Neural cell (in vitro differentiated cells): ENCODE measurements at regions not wholly inside any gene's neighbourhood (a gene's known extent, or its start where the extent isn't known, plus 50 kb on each side); places are given as distances from the start of the nearest gene placed in this dataset.

Source experiments
- H2AFZ ChIP-seq: fragments of 200-600, 300-800 bp; sonication (generic), shearing (Covaris generic); 2 replicates; pipeline ENCODE4 v1.6.0; 2014; ENCODE audit warnings: low read depth, mild to moderate bottlenecking, antibody characterized with exemption, low read length, moderate library complexity
- H3F3A ChIP-seq: fragments of 200-600 bp; shearing (Covaris generic); 2 replicates; pipeline ENCODE4 v1.6.1; 2016; ENCODE audit warnings: mild to moderate bottlenecking, moderate library complexity, mixed read lengths, antibody characterized with exemption, low read length; ENCODE audit not compliant: insufficient read depth, poor library complexity, severe bottlenecking
- H3K27ac ChIP-seq: fragments of 200-600, 300-800 bp; sonication (generic), shearing (Covaris generic); 2 replicates; pipeline ENCODE4 v1.5.1; 2014; ENCODE audit warnings: mild to moderate bottlenecking, low read length, moderate library complexity
- H3K27me3 ChIP-seq: fragments of 300-800, 200-600 bp; sonication (generic), shearing (Covaris generic); 2 replicates; pipeline ENCODE4 v1.6.0; 2014; ENCODE audit warnings: mild to moderate bottlenecking, low read depth, low read length, moderate library complexity; ENCODE audit not compliant: insufficient read depth
- H3K36me3 ChIP-seq: fragments of 300-800, 200-600 bp; sonication (generic), shearing (Covaris generic); 2 replicates; pipeline ENCODE4 v1.5.1; 2014; ENCODE audit warnings: mild to moderate bottlenecking, antibody characterized with exemption, low read length, moderate library complexity; ENCODE audit not compliant: insufficient read depth
- H3K4me2 ChIP-seq: fragments of 300-800, 200-600 bp; sonication (generic), shearing (Covaris generic); 2 replicates; pipeline ENCODE4 v1.6.0; 2014; ENCODE audit warnings: mild to moderate bottlenecking, low read length
- H3K4me3 ChIP-seq: fragments of 300-800, 200-600 bp; sonication (generic), shearing (Covaris generic); 2 replicates; pipeline ENCODE4 v1.5.1; 2014; ENCODE audit warnings: mild to moderate bottlenecking, low read length, moderate library complexity
- H3K79me2 ChIP-seq: fragments of 200-600 bp; shearing (Covaris generic); replicated peaks from 2 replicates; pipeline ENCODE4 v1.6.0; 2014; ENCODE audit warnings: mild to moderate bottlenecking, low read length, moderate library complexity; ENCODE audit not compliant: insufficient read depth
- H3K9ac ChIP-seq: fragments of 300-800, 200-600 bp; sonication (generic), shearing (Covaris generic); 2 replicates; pipeline ENCODE4 v1.6.1; 2016; ENCODE audit warnings: mild to moderate bottlenecking, low read length, mixed read lengths
- H3K9me2 ChIP-seq: fragments of 200-600 bp; shearing (Covaris generic); 2 replicates; pipeline ENCODE4 v1.6.1; 2016; ENCODE audit warnings: mild to moderate bottlenecking, low read length, mixed read lengths; ENCODE audit not compliant: insufficient read depth
- H3K9me3 ChIP-seq: fragments of 200-600, 300-800 bp; sonication (generic), shearing (Covaris generic); 2 replicates; pipeline ENCODE4 v1.6.1; 2016; ENCODE audit warnings: mild to moderate bottlenecking, mixed run types, low read length, moderate library complexity, mixed read lengths
- H4K20me1 ChIP-seq: fragments of 200-600 bp; shearing (Covaris generic); 2 replicates; pipeline ENCODE4 v1.6.1; 2016; ENCODE audit warnings: mild to moderate bottlenecking, mixed run types; ENCODE audit not compliant: insufficient read depth
- CTCF ChIP-seq: fragments of 450-650 bp; IDR thresholded peaks from 2 replicates; pipeline ENCODE4 v1.5.1; 2014; ENCODE audit warnings: antibody characterized with exemption, mild to moderate bottlenecking, moderate library complexity; ENCODE audit not compliant: poor library complexity, severe bottlenecking
- EP300 ChIP-seq: fragments of 450-650 bp; conservative IDR thresholded peaks from 2 replicates; pipeline ENCODE4 v1.6.1; 2014; ENCODE audit warnings: antibody characterized with exemption, mild to moderate bottlenecking, moderate library complexity; ENCODE audit not compliant: poor library complexity, severe bottlenecking
- EZH2 ChIP-seq: fragments of 200-600, 300-800 bp; shearing (Covaris generic), sonication (generic); IDR thresholded peaks from 2 replicates; pipeline ENCODE4 v1.6.1; 2014; ENCODE audit warnings: antibody characterized with exemption, low read length, borderline replicate concordance, mild to moderate bottlenecking; ENCODE audit not compliant: insufficient read depth, poor library complexity, severe bottlenecking
- MXI1 ChIP-seq: fragments of 450-650 bp; conservative IDR thresholded peaks from 2 replicates; pipeline ENCODE4 v1.6.1; 2014; ENCODE audit warnings: antibody characterized with exemption, mild to moderate bottlenecking; ENCODE audit not compliant: poor library complexity, severe bottlenecking
- POLR2AphosphoS5 ChIP-seq: IDR thresholded peaks from 2 replicates; pipeline ENCODE4 v1.6.1; 2012
- RAD21 ChIP-seq: fragments of 450-650 bp; conservative IDR thresholded peaks from 2 replicates; pipeline ENCODE4 v1.6.1; 2014; ENCODE audit warnings: antibody characterized with exemption, mild to moderate bottlenecking, moderate library complexity
- REST ChIP-seq: IDR thresholded peaks from 2 replicates; pipeline ENCODE4 v1.6.1; 2012; ENCODE audit warnings: borderline replicate concordance
- SMC3 ChIP-seq: fragments of 450-650 bp; conservative IDR thresholded peaks from 2 replicates; pipeline ENCODE4 v1.6.1; 2014; ENCODE audit warnings: antibody characterized with exemption, mild to moderate bottlenecking, moderate library complexity; ENCODE audit not compliant: poor library complexity
- TAF1 ChIP-seq: IDR thresholded peaks from 2 replicates; pipeline ENCODE4 v1.6.1; 2012; ENCODE audit warnings: low read depth

- H2AFZ ChIP-seq: no peak overlapping the region
- H3K9ac ChIP-seq: no peak overlapping the region
- no peaks in the 10 kb centered on the region for H3K9me3 ChIP-seq
- no peak overlapping the region for H3K4me2 ChIP-seq
- H3K79me2 ChIP-seq: no peaks in the 10 kb centered on the region
- H3K4me3 ChIP-seq: no peak overlapping the region
- H3K27me3 ChIP-seq: no peaks in the 10 kb centered on the region
- no peaks in the 10 kb centered on the region for H3F3A ChIP-seq
- no peaks in the 10 kb centered on the region for H3K9me2 ChIP-seq
- no peaks in the 10 kb centered on the region for H4K20me1 ChIP-seq
- H3K36me3 ChIP-seq: no peaks in the 10 kb centered on the region
- TF ChIP-seq EP300 (no peak), SMC3 (no peak), RAD21 (no peak), TAF1 (no peak), REST (no peak), EZH2 (no peak), MXI1 (no peak), CTCF (no peak), POLR2AphosphoS5 (no peak)
- H3K27ac ChIP-seq: no peak overlapping the region
These were observed 59.1 kb upstream of the ZNF32 start for GRCh38 chr10:43707770-43708169.

DNA sequence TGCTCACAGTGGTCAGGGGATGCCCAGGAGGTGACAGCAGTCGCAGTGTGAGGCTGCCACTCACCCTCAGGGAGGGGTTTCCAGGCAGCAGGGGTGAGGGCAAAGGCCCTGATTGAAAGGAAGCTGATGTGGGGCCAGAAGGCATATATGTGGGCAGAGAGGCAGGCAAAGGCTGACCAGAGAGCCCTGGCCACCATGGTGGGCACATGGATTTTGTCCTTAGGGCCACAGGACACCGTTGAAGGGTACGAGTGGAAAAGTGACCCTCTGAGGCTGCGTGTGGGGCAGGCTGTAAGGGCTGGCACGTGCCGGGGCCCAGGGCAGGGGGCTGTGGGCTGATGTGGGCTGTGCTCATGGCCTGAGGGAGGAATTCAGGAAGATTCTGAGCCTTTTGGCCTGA, 57.5 kb upstream of the ZNF32 start:
- no peak overlapping the region for H3K27ac ChIP-seq
- H3F3A ChIP-seq: no peaks in the 10 kb centered on the region
- H3K9me2 ChIP-seq: no peaks in the 10 kb centered on the region
- no peaks in the 10 kb centered on the region for H3K9me3 ChIP-seq
- H3K4me3 ChIP-seq: no peak overlapping the region
- H3K79me2 ChIP-seq: no peaks in the 10 kb centered on the region
- H2AFZ ChIP-seq: no peak overlapping the region
- no peak overlapping the region for H3K4me2 ChIP-seq
- TF ChIP-seq RAD21: no peak
- no peak for TF ChIP-seq MXI1
- TF ChIP-seq REST: no peak
- no peak for TF ChIP-seq SMC3
- no peak for TF ChIP-seq CTCF
- TF ChIP-seq POLR2AphosphoS5: no peak
- TF ChIP-seq EZH2: no peak
- TF ChIP-seq TAF1: no peak
- no peak for TF ChIP-seq EP300
- no peaks in the 10 kb centered on the region for H3K36me3 ChIP-seq
- no peak overlapping the region for H3K9ac ChIP-seq
- no peaks in the 10 kb centered on the region for H4K20me1 ChIP-seq
- H3K27me3 ChIP-seq: no peaks in the 10 kb centered on the region
